Liver (tissue), 3 donors: ENCODE measurements at regions not wholly inside any gene's neighbourhood (a gene's known extent, or its start where the extent isn't known, plus 50 kb on each side); places are given as distances from the start of the nearest gene placed in this dataset.

Experiments used
- CTCF ChIP-seq: fragments of 150-350 bp; IDR thresholded peaks from 2 replicates; pipeline ENCODE4 v1.5.1; 2017; ENCODE audit warnings: improper control_type of control experiment, low read depth, low read length; ENCODE audit not compliant: missing input control
- EGR1 ChIP-seq, 2 donors: IDR thresholded peaks; 2 replicates each; pipeline ENCODE4 v1.6.1; 2016 to 2018; ENCODE audit warnings: antibody characterized with exemption in 2 of 2, low read depth in 2 of 2
- FOXA2 ChIP-seq: IDR thresholded peaks from 2 replicates; pipeline ENCODE4 v1.6.1; 2016; ENCODE audit warnings: antibody characterized with exemption
- SP1 ChIP-seq: IDR thresholded peaks from 2 replicates; pipeline ENCODE4 v1.6.1; 2018; ENCODE audit warnings: antibody characterized with exemption, mild to moderate bottlenecking
- TF ChIP-seq, protein P1 (sequence below): IDR thresholded peaks from 2 replicates; pipeline ENCODE4 v1.6.1; 2016; ENCODE audit warnings: antibody characterized with exemption
- donor health status: healthy.
- donor health status: healthy.

GRCh38 chr4:177093964-177094363, 215.7 kb upstream of the NEIL3 start:
- TF ChIP-seq CTCF, result no peak
- TF ChIP-seq SP1, result no peak
- TF ChIP-seq, protein P1, sequence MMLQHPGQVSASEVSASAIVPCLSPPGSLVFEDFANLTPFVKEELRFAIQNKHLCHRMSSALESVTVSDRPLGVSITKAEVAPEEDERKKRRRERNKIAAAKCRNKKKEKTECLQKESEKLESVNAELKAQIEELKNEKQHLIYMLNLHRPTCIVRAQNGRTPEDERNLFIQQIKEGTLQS, result no peak
- TF ChIP-seq FOXA2, result no peak
- no peak for TF ChIP-seq EGR1 (IDR thresholded peaks at IDR 0.05; ENCODE audit: low read depth in 2 of 2)
